Immature natural killer cell (primary cell): ENCODE measurements at regions not wholly inside any gene's neighbourhood (a gene's known extent, or its start where the extent isn't known, plus 50 kb on each side); places are given as distances from the start of the nearest gene placed in this dataset.

Experiments used
- DNase-seq, 3 donors: peaks; one replicate each; pipeline ENCODE4 v3.0.0; 2022; ENCODE audit warnings: mixed read lengths in 1 of 3
- H3K27ac Mint-ChIP-seq, 6 donors: one replicate each; pipeline ENCODE4 v1.8.0; 2020; ENCODE audit warnings: mixed read lengths in 6 of 6, mild to moderate bottlenecking in 5 of 6, inconsistent platforms in 4 of 6, moderate library complexity in 3 of 6
- H3K27me3 Mint-ChIP-seq, 3 donors: one replicate each; pipeline ENCODE4 v1.8.0; 2020 to 2021; ENCODE audit warnings: low read depth in 3 of 3, mild to moderate bottlenecking in 3 of 3, mixed read lengths in 3 of 3, moderate library complexity in 3 of 3, inconsistent platforms in 1 of 3
- H3K36me3 Mint-ChIP-seq, 3 donors: one replicate each; pipeline ENCODE4 v1.8.0; 2020; ENCODE audit warnings: mixed read lengths in 3 of 3, inconsistent platforms in 2 of 3, mild to moderate bottlenecking in 2 of 3
- H3K4me1 Mint-ChIP-seq, 2 donors: one replicate each; pipeline ENCODE4 v1.8.0; 2020; ENCODE audit warnings: inconsistent platforms in 2 of 2, mild to moderate bottlenecking in 2 of 2, mixed read lengths in 2 of 2, moderate library complexity in 1 of 2
- H3K4me3 Mint-ChIP-seq, 5 donors: one replicate each; pipeline ENCODE4 v1.8.0; 2020; ENCODE audit warnings: mild to moderate bottlenecking in 5 of 5, mixed read lengths in 5 of 5, inconsistent platforms in 3 of 5, moderate library complexity in 3 of 5
- H3K9me3 Mint-ChIP-seq, 6 donors: one replicate each; pipeline ENCODE4 v1.8.0; 2020; ENCODE audit warnings: mild to moderate bottlenecking in 6 of 6, mixed read lengths in 6 of 6, inconsistent platforms in 4 of 6, moderate library complexity in 3 of 6

- Mint-ChIP-seq H3K4me3 (no peak overlapping the region), H3K4me1 (no peaks in the 10 kb centered on the region), H3K9me3 (peaks cover 0 to 13% (median 2%) of the 10 kb centered on the region in 6 donors), H3K27ac (no peak overlapping the region), H3K27me3 (peaks cover 0 to 2% (median 0%) of the 10 kb centered on the region in 3 donors), H3K36me3 (no peaks in the 10 kb centered on the region)
- DNase-seq = no peak
These were observed 313.4 kb upstream of the SLC30A5 start for GRCh38 chr5:68780299-68780955.

GRCh38 chr5:68793074-68793473 is 300.7 kb upstream of the SLC30A5 start:
- H3K27ac Mint-ChIP-seq = no peak overlapping the region
- no peak overlapping the region for H3K4me3 Mint-ChIP-seq
- no peak for DNase-seq
- no peaks in the 10 kb centered on the region for H3K36me3 Mint-ChIP-seq
- H3K9me3 Mint-ChIP-seq = peaks cover 0 to 4% (median 0%) of the 10 kb centered on the region in 6 donors
- H3K27me3 Mint-ChIP-seq = peaks cover 0 to 4% (median 3%) of the 10 kb centered on the region in 3 donors
- no peaks in the 10 kb centered on the region for H3K4me1 Mint-ChIP-seq

GRCh38 chr5:68793993-68794392 is 299.8 kb upstream of the SLC30A5 start:
- no peak for DNase-seq
- Mint-ChIP-seq H3K27me3 (peaks cover 0 to 5% (median 3%) of the 10 kb centered on the region in 3 donors), H3K4me3 (no peak overlapping the region), H3K27ac (no peak overlapping the region), H3K4me1 (no peaks in the 10 kb centered on the region), H3K9me3 (peaks cover 0 to 4% (median 0%) of the 10 kb centered on the region in 6 donors), H3K36me3 (no peaks in the 10 kb centered on the region)

GRCh38 chr5:68795190-68795589 is 298.6 kb upstream of the SLC30A5 start:
- H3K4me3 Mint-ChIP-seq = no peak overlapping the region
- peaks cover 0 to 4% (median 0%) of the 10 kb centered on the region in 6 donors for H3K9me3 Mint-ChIP-seq
- no peaks in the 10 kb centered on the region for H3K36me3 Mint-ChIP-seq
- H3K27ac Mint-ChIP-seq = no peak overlapping the region
- DNase-seq = no peak
- peaks cover 0 to 5% (median 3%) of the 10 kb centered on the region in 3 donors for H3K27me3 Mint-ChIP-seq
- H3K4me1 Mint-ChIP-seq = no peaks in the 10 kb centered on the region

GRCh38 chr5:68798877-68799843 is 294.7 kb upstream of the SLC30A5 start:
- no peak overlapping the region for H3K27ac Mint-ChIP-seq

GRCh38 chr5:68802430-68802829 is 291.4 kb upstream of the SLC30A5 start:
- Mint-ChIP-seq H3K36me3 (no peaks in the 10 kb centered on the region), H3K4me3 (no peak overlapping the region), H3K9me3 (peaks cover 0 to 4% (median 0%) of the 10 kb centered on the region in 6 donors), H3K27me3 (peaks cover 0 to 6% (median 2%) of the 10 kb centered on the region in 3 donors), H3K27ac (no peak overlapping the region), H3K4me1 (no peaks in the 10 kb centered on the region)
- DNase-seq = no peak

More at GRCh38 chr5:68798877-68799843, 294.7 kb upstream of the SLC30A5 start:
- Mint-ChIP-seq H3K36me3 (no peaks in the 10 kb centered on the region), H3K9me3 (peaks cover 0 to 4% (median 0%) of the 10 kb centered on the region in 6 donors), H3K4me3 (no peak overlapping the region), H3K4me1 (no peaks in the 10 kb centered on the region), H3K27me3 (peaks cover 0 to 5% (median 2%) of the 10 kb centered on the region in 3 donors)
- no peak for DNase-seq

- peaks cover 0 to 7% (median 2%) of the 10 kb centered on the region in 3 donors for H3K27me3 Mint-ChIP-seq
- H3K4me1 Mint-ChIP-seq = no peaks in the 10 kb centered on the region
- H3K9me3 Mint-ChIP-seq = peaks cover 0 to 4% (median 0%) of the 10 kb centered on the region in 6 donors
- no peak for DNase-seq
- H3K27ac Mint-ChIP-seq = no peak overlapping the region
- no peaks in the 10 kb centered on the region for H3K36me3 Mint-ChIP-seq
- H3K4me3 Mint-ChIP-seq = no peak overlapping the region
These were observed 289.9 kb upstream of the SLC30A5 start for GRCh38 chr5:68803881-68804319.

- no peak for DNase-seq
- no peak overlapping the region for H3K27ac Mint-ChIP-seq
- H3K4me3 Mint-ChIP-seq = no peak overlapping the region
- peaks cover 0 to 4% (median 0%) of the 10 kb centered on the region in 6 donors for H3K9me3 Mint-ChIP-seq
- no peaks in the 10 kb centered on the region for H3K36me3 Mint-ChIP-seq
- no peaks in the 10 kb centered on the region for H3K4me1 Mint-ChIP-seq
- H3K27me3 Mint-ChIP-seq = peaks cover 0 to 9% (median 2%) of the 10 kb centered on the region in 3 donors
These were observed 289.5 kb upstream of the SLC30A5 start for GRCh38 chr5:68804343-68804742.

GRCh38 chr5:68805444-68805843 is 288.4 kb upstream of the SLC30A5 start:
- Mint-ChIP-seq H3K4me1 (no peaks in the 10 kb centered on the region), H3K4me3 (no peak overlapping the region), H3K27me3 (peaks cover 0 to 9% (median 2%) of the 10 kb centered on the region in 3 donors), H3K9me3 (peaks cover 0 to 4% (median 0%) of the 10 kb centered on the region in 6 donors), H3K27ac (no peak overlapping the region), H3K36me3 (no peaks in the 10 kb centered on the region)
- no peak for DNase-seq

GRCh38 chr5:68817632-68818031 is 276.2 kb upstream of the SLC30A5 start:
- Mint-ChIP-seq H3K36me3 (no peaks in the 10 kb centered on the region), H3K4me3 (no peak overlapping the region), H3K4me1 (no peaks in the 10 kb centered on the region), H3K27me3 (peaks cover 0 to 4% (median 2%) of the 10 kb centered on the region in 3 donors), H3K9me3 (no peaks in the 10 kb centered on the region), H3K27ac (no peak overlapping the region)
- DNase-seq = no peak

- DNase-seq = no peak
- H3K36me3 Mint-ChIP-seq = no peaks in the 10 kb centered on the region
- H3K4me3 Mint-ChIP-seq = no peak overlapping the region
- H3K9me3 Mint-ChIP-seq = peaks cover 0 to 5% (median 0%) of the 10 kb centered on the region in 6 donors
- no peaks in the 10 kb centered on the region for H3K4me1 Mint-ChIP-seq
- no peak overlapping the region for H3K27ac Mint-ChIP-seq
- H3K27me3 Mint-ChIP-seq = peaks cover 0 to 6% (median 4%) of the 10 kb centered on the region in 3 donors
These were observed 275.6 kb upstream of the SLC30A5 start for GRCh38 chr5:68818057-68818695.

- peaks cover 0 to 6% (median 0%) of the 10 kb centered on the region in 6 donors for H3K9me3 Mint-ChIP-seq
- H3K27ac Mint-ChIP-seq = no peak overlapping the region
- DNase-seq = no peak
- no peak overlapping the region for H3K4me3 Mint-ChIP-seq
- no peaks in the 10 kb centered on the region for H3K4me1 Mint-ChIP-seq
- H3K27me3 Mint-ChIP-seq = peaks cover under 1 to 6% (median 4%) of the 10 kb centered on the region in 3 donors
- H3K36me3 Mint-ChIP-seq = no peaks in the 10 kb centered on the region
These were observed 274.9 kb upstream of the SLC30A5 start for GRCh38 chr5:68818870-68819269.

GRCh38 chr5:68821056-68821455 is 272.8 kb upstream of the SLC30A5 start:
- Mint-ChIP-seq H3K36me3 (no peaks in the 10 kb centered on the region), H3K4me3 (no peak overlapping the region), H3K27ac (no peak overlapping the region), H3K9me3 (peaks cover 0 to 6% (median 0%) of the 10 kb centered on the region in 6 donors), H3K27me3 (peaks cover 4 to 10% (median 4%) of the 10 kb centered on the region in 3 donors), H3K4me1 (no peaks in the 10 kb centered on the region)
- DNase-seq = no peak
